AG09309 (cell line): ENCODE measurements at regions not wholly inside any gene's neighbourhood (a gene's known extent, or its start where the extent isn't known, plus 50 kb on each side); places are given as distances from the start of the nearest gene placed in this dataset.

Source experiments
- DNase-seq: peaks from one replicate; pipeline ENCODE4 v3.0.0-alpha.2; 2010; ENCODE audit warnings: low read depth
- H3K4me3 ChIP-seq: 2 replicates; pipeline ENCODE4 v1.5.1; 2011; ENCODE audit warnings: mild to moderate bottlenecking, low read depth, low read length, moderate library complexity; ENCODE audit not compliant: control insufficient read depth
- CTCF ChIP-seq: IDR thresholded peaks from 2 replicates; pipeline ENCODE4 v1.5.1; 2011; ENCODE audit warnings: mild to moderate bottlenecking, low read depth, low read length, inconsistent platforms; ENCODE audit not compliant: insufficient read depth, control insufficient read depth; ENCODE audit errors: missing control alignments

- no peak overlapping the region for H3K4me3 ChIP-seq
- DNase-seq: no peak
- TF ChIP-seq CTCF: no peak
These were observed 116.7 kb downstream of the MFAP3L start for GRCh38 chr4:169909479-169909878.

GRCh38 chr4:169907705-169908104 is 118.5 kb downstream of the MFAP3L start:
- H3K4me3 ChIP-seq: no peak overlapping the region
- DNase-seq: no peak
- TF ChIP-seq CTCF: no peak

DNA sequence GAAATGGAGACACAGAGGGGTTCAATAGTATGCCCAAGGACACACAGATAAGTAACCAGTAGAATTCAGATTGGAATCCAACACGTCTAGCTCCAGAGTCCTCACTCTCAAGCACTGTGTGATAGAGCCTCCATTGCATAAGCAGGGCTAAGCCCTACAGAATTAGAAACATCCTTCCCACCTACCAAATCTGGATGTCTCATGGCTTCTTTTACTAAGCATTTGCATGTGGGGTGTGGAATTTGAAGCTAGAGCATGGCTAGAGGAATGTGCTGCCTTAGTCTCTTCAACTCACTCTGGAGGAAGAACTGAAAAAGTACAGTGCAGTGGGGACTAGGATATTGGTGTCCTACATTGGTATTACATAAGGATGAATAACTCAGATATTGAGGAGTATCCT is 119.4 kb downstream of the MFAP3L start:
- no peak for DNase-seq

DNA sequence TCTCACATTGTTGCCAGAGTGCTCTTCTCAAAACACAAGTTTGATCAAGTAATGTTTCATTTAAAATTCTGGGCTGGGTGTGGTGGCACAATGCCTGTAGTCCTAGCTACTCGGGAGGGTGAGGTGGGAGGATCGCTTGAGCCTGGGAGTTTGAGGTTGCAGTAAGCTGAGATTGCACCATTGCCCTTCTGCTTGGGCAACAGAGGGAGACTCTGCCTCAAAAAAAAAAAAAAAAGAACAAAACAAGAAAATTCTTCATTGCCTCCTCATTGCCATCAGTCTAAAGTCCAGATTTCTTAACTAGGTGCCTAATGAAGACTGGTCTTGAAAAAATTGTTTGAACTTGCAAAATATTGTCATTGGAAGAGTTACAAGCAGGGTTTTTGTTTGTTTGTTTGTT is 120.1 kb downstream of the MFAP3L start:
- no peak overlapping the region for H3K4me3 ChIP-seq
- no peak for DNase-seq
- no peak for TF ChIP-seq CTCF

More for the DNA sequence above, 119.4 kb downstream of the MFAP3L start:
- TF ChIP-seq CTCF: no peak
- no peak overlapping the region for H3K4me3 ChIP-seq

DNA sequence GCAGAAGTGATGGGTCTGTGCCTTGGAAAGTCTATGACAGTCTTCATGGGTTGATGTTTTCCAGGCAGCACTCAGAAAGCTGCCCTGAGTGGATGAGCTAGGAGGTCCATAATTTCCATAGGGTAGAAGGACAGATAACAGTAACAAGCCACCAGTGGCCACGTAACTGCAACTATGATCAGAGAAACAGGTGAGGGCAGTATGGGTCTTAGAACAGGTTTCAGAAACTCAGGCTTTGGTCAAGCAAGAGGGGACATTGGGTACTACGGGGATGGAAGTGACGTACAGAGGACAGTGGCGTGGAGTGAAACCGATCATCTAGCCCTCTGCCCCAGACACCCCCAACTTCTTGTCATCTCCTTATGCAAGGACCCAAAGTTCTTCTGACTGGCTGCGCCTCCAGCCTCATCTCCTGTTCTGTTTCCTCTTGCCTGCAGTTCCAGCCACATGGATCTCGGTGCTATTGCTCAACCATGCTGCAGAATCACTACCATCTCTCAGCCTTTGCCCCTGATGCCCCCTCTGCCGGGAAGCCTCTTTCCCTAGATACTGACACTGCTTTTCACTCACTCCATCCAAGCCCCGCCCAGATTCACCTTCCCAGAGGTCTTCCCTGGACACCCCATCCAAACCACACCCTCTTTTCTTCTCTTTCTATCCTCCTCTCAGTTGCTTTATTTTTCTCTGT is 123.4 kb downstream of the MFAP3L start:
- H3K4me3 ChIP-seq: no peak overlapping the region
- TF ChIP-seq CTCF: no peak
- no peak for DNase-seq

GRCh38 chr4:169900241-169900845 is 125.9 kb downstream of the MFAP3L start:
- DNase-seq: no peak
- no peak for TF ChIP-seq CTCF
- H3K4me3 ChIP-seq: no peak overlapping the region
